ENCODE measurements at regions not wholly inside any gene's neighbourhood (a gene's known extent, or its start where the extent isn't known, plus 50 kb on each side); places are given as distances from the start of the nearest gene placed in this dataset.

- intact Hi-C loops (cut with DNase I), result no loop called here
- no peak for DNase-seq (ENCODE audit: low spot score)
- H3K4me1 ChIP-seq (replicated peaks), result no peaks in the 10 kb centered on the region
- 60% methylated on average over 4 of the region's 4 CpGs for WGBS
- no peaks in the 10 kb centered on the region for H3K27me3 ChIP-seq (replicated peaks; ENCODE audit: insufficient read depth)
- H3K36me3 ChIP-seq, result no peaks in the 10 kb centered on the region
- H3K27ac ChIP-seq, result no peak overlapping the region
- H3K4me3 ChIP-seq, result no peak overlapping the region
- TF ChIP-seq CTCF (IDR thresholded peaks at IDR 0.05) (no peak), POLR2A (IDR thresholded peaks at IDR 0.05) (no peak), POLR2AphosphoS5 (IDR thresholded peaks at IDR 0.05) (no peak)
- no peaks in the 10 kb centered on the region for H3K9me3 ChIP-seq
Measured at GRCh38 chrX:113422323-113422722, 581.7 kb upstream of the AMOT start.

GRCh38 chrX:113421432-113421831 lies 580.8 kb upstream of the AMOT start:
- DNase-seq (ENCODE audit: low spot score), result no peak
- no peak overlapping the region for H3K4me3 ChIP-seq
- TF ChIP-seq POLR2AphosphoS5 (IDR thresholded peaks at IDR 0.05) (no peak), CTCF (IDR thresholded peaks at IDR 0.05) (no peak), POLR2A (IDR thresholded peaks at IDR 0.05) (no peak)
- H3K36me3 ChIP-seq, result no peaks in the 10 kb centered on the region
- H3K27me3 ChIP-seq (replicated peaks; ENCODE audit: insufficient read depth), result no peaks in the 10 kb centered on the region
- WGBS, result 69% methylated on average over 1 of the region's 1 CpG
- no peak overlapping the region for H3K27ac ChIP-seq
- no peaks in the 10 kb centered on the region for H3K4me1 ChIP-seq (replicated peaks)
- no peaks in the 10 kb centered on the region for H3K9me3 ChIP-seq
- intact Hi-C loops (cut with DNase I), result no loop called here

GRCh38 chrX:113412106-113412505 lies 571.5 kb upstream of the AMOT start:
- DNase-seq (ENCODE audit: low spot score), result no peak
- Histone ChIP-seq H3K4me3 (no peak overlapping the region), H3K27ac (no peak overlapping the region), H3K4me1 (replicated peaks) (no peaks in the 10 kb centered on the region), H3K27me3 (replicated peaks; ENCODE audit: insufficient read depth) (no peaks in the 10 kb centered on the region), H3K9me3 (no peaks in the 10 kb centered on the region), H3K36me3 (no peaks in the 10 kb centered on the region)
- intact Hi-C loops (cut with DNase I), result no loop called here
- 60% methylated on average over 1 of the region's 1 CpG for WGBS
- TF ChIP-seq POLR2AphosphoS5 (IDR thresholded peaks at IDR 0.05) (no peak), POLR2A (IDR thresholded peaks at IDR 0.05) (no peak), CTCF (IDR thresholded peaks at IDR 0.05) (no peak)

- intact Hi-C loops (cut with DNase I), result no loop called here
- no peak for TF ChIP-seq CTCF (IDR thresholded peaks at IDR 0.05)
- no peak for TF ChIP-seq POLR2AphosphoS5 (IDR thresholded peaks at IDR 0.05)
- TF ChIP-seq POLR2A (IDR thresholded peaks at IDR 0.05), result no peak
- no peak overlapping the region for H3K4me3 ChIP-seq
Measured at GRCh38 chrX:113408843-113409242, 568.2 kb upstream of the AMOT start.

GRCh38 chrX:113400193-113400704 lies 559.6 kb upstream of the AMOT start:
- no peaks in the 10 kb centered on the region for H3K4me1 ChIP-seq (replicated peaks)
- H3K27me3 ChIP-seq (replicated peaks; ENCODE audit: insufficient read depth), result no peaks in the 10 kb centered on the region
- TF ChIP-seq POLR2AphosphoS5 (IDR thresholded peaks at IDR 0.05) (no peak), CTCF (IDR thresholded peaks at IDR 0.05) (no peak), POLR2A (IDR thresholded peaks at IDR 0.05) (no peak)
- WGBS, result 82% methylated on average over 2 of the region's 2 CpGs
- DNase-seq (ENCODE audit: low spot score), result no peak
- no peaks in the 10 kb centered on the region for H3K9me3 ChIP-seq
- intact Hi-C loops (cut with DNase I), result no loop called here
- no peak overlapping the region for H3K4me3 ChIP-seq
- no peak overlapping the region for H3K27ac ChIP-seq
- no peaks in the 10 kb centered on the region for H3K36me3 ChIP-seq

More at GRCh38 chrX:113408843-113409242, 568.2 kb upstream of the AMOT start:
- Histone ChIP-seq H3K27ac (no peak overlapping the region), H3K4me1 (replicated peaks) (no peaks in the 10 kb centered on the region), H3K9me3 (no peaks in the 10 kb centered on the region), H3K36me3 (no peaks in the 10 kb centered on the region), H3K27me3 (replicated peaks; ENCODE audit: insufficient read depth) (no peaks in the 10 kb centered on the region)
- 91% methylated on average over 3 of the region's 3 CpGs for WGBS
- DNase-seq (ENCODE audit: low spot score), result no peak

Data from prostate gland (tissue), 2 donors.